Activated T-helper 1 cell treated with anti-CD3 and anti-CD28 coated beads, Interleukin-12 subunit alpha, Interleukin-12 subunit beta, Interleukin-2, Interleukin-4 antibody, amounts not matched to agents 30 ng/mL and 10 ng/mL and 1 ng/mL, durations not matched to agents 14 hours and 24 hours and 36 hours (primary cell): ENCODE measurements at regions not wholly inside any gene's neighbourhood (a gene's known extent, or its start where the extent isn't known, plus 50 kb on each side); places are given as distances from the start of the nearest gene placed in this dataset.

ENCODE experiments used
- DNase-seq: peaks from one replicate; pipeline ENCODE4 v3.0.0; 2021; ENCODE audit warnings: low spot score
- H3K27ac Mint-ChIP-seq: one replicate; pipeline ENCODE4 v1.8.0; 2021; ENCODE audit warnings: mild to moderate bottlenecking, mixed read lengths
- H3K27me3 Mint-ChIP-seq: one replicate; pipeline ENCODE4 v1.8.0; 2022; ENCODE audit warnings: mild to moderate bottlenecking, moderate library complexity, mixed read lengths; ENCODE audit not compliant: insufficient read depth
- H3K36me3 Mint-ChIP-seq: one replicate; pipeline ENCODE4 v1.8.0; 2021; ENCODE audit warnings: low read depth, mixed read lengths
- H3K4me1 Mint-ChIP-seq: one replicate; pipeline ENCODE4 v1.8.0; 2021; ENCODE audit warnings: low read depth, mixed read lengths
- H3K4me3 Mint-ChIP-seq: one replicate; pipeline ENCODE4 v1.8.0; 2021; ENCODE audit warnings: mild to moderate bottlenecking, moderate library complexity, mixed read lengths
- H3K9me3 Mint-ChIP-seq: one replicate; pipeline ENCODE4 v1.8.0; 2021; ENCODE audit warnings: mixed read lengths
- intact Hi-C: fragments of 100-400 bp; cut with micrococcal nuclease; formaldehyde crosslinking; loops from one replicate; pipeline ENCODE4 v1.15.1; 2024

DNA sequence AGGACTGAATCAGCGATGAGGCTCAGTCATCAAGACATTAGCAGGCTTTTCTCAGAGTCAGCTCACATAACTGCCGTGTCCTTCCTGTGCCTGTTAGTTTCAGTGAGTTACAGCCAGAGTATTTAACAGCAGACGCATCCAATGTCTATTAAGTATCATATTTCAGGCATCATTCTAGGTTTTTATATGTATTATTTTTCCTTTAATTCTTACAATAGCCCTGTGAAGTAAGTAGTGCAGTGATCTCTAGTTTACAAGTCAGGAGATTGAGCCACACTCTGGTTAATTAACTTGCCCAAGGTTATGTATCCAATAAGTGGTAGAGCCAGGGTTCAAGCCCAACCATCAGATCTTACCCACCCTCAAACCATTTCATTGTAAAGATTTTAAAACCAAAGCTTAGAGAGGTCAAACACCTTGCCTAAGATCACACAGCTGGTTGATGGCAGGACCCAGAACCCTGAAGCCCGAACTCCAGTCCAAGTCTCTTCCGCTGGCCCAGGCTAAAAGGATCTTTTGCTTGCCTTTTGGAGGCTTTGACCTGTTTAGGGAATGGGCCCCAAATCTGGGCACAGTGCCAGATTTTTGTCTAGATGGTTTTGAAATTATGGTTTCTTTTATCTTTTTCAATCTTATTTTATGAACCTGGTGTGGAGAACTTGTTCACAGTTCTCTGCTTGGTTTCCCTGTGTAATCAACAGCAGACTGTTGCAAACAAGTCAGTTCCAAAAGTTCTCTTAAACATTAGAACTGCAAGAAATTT is 261.2 kb upstream of the CLINT1 start:
- no peak overlapping the region for H3K4me3 Mint-ChIP-seq
- H3K4me1 Mint-ChIP-seq = no peaks in the 10 kb centered on the region
- DNase-seq = no peak
- no peaks in the 10 kb centered on the region for H3K9me3 Mint-ChIP-seq
- peaks cover 4% of the 10 kb centered on the region for H3K27me3 Mint-ChIP-seq
- H3K36me3 Mint-ChIP-seq = no peaks in the 10 kb centered on the region
- H3K27ac Mint-ChIP-seq = no peak overlapping the region
- intact Hi-C loops = no loop called here

DNA sequence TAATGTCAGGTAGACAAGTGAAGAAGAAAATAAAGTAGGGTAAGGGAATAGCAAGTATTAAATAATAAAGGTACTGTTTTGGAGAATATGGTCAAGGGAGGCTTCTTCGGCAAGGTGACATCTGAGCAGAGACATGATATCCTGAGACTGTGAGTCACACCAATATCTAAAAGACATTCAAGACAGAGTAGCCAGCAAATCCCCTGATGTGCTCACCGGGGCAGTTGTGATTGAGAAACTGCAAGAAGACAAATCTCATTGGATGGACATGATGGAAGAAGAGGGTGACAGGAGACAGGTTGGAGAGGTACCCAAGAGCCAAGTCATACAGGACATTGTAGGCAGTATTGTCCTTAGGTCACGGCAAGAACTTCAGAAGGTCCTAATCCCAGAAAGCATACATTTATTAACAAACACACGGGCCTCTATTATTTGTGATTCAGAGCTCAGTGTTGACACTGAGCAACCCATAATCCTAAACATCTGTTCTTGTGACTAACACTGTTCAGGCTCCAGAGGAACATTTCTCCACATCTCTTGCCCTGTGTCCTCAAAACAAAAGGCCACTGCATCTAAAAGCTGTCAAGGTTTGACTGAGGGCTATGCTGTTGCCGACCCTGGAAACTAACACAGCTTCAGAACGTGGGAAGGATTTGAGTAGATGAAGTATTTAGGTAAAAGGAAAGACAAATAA is 258.7 kb upstream of the CLINT1 start:
- no peak overlapping the region for H3K4me3 Mint-ChIP-seq
- no peaks in the 10 kb centered on the region for H3K9me3 Mint-ChIP-seq
- no peak overlapping the region for H3K27ac Mint-ChIP-seq
- intact Hi-C loops = no loop called here
- H3K4me1 Mint-ChIP-seq = no peaks in the 10 kb centered on the region
- no peak for DNase-seq
- H3K36me3 Mint-ChIP-seq = no peaks in the 10 kb centered on the region
- H3K27me3 Mint-ChIP-seq = peaks cover 4% of the 10 kb centered on the region

DNA sequence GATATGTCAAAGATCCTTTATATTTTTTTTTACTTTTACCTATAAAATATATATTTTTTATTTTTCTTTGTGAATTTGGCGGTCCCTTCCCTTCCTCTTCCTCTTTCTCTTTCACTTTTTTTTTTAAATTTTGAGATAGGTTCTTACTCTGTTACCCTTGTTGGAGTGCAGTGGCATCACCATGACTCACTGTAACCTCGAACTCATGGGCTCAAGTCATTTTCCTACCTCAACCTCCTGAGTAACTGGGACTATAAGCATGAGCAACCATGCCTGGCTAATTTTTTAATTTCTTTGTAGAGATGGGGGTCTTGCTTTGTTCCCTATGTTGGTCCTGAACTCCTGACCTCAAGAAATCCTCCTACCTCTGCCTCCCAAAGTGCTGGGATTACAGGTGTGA is 258.0 kb upstream of the CLINT1 start:
- no peaks in the 10 kb centered on the region for H3K4me1 Mint-ChIP-seq
- H3K9me3 Mint-ChIP-seq = no peaks in the 10 kb centered on the region
- H3K27ac Mint-ChIP-seq = no peak overlapping the region
- H3K27me3 Mint-ChIP-seq = peaks cover 4% of the 10 kb centered on the region
- no peak for DNase-seq
- no peak overlapping the region for H3K4me3 Mint-ChIP-seq
- H3K36me3 Mint-ChIP-seq = no peaks in the 10 kb centered on the region
- intact Hi-C loops = no loop called here

- no peak for DNase-seq
These were observed 256.5 kb upstream of the CLINT1 start for GRCh38 chr5:158115468-158115867.

DNA sequence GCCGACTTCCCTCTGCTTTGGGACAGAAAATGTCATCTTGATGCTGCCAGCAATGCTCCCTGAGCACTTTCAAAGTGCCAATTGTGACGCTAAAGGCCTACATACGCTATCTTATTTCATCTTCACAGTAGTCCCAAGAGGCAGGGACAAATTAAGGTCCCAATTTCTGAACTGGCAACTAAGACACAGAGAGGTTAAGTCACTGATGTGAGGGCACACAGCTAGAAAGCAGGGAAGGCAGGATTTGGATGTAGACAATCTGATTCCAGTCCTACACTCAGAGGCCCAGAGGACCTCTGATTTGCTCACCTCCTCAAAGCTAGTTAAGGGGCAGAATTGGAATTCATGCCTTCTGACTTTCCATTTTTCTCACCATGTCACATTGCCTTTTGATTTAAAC is 249.2 kb upstream of the CLINT1 start:
- no peaks in the 10 kb centered on the region for H3K4me1 Mint-ChIP-seq
- no peak overlapping the region for H3K27ac Mint-ChIP-seq
- H3K27me3 Mint-ChIP-seq = no peaks in the 10 kb centered on the region
- H3K9me3 Mint-ChIP-seq = no peaks in the 10 kb centered on the region
- intact Hi-C loops = no loop called here
- no peak overlapping the region for H3K4me3 Mint-ChIP-seq
- DNase-seq = no peak
- H3K36me3 Mint-ChIP-seq = no peaks in the 10 kb centered on the region

More at GRCh38 chr5:158115468-158115867, 256.5 kb upstream of the CLINT1 start:
- intact Hi-C loops = no loop called here
- H3K4me3 Mint-ChIP-seq = no peak overlapping the region
- H3K27me3 Mint-ChIP-seq = peaks cover 4% of the 10 kb centered on the region
- H3K9me3 Mint-ChIP-seq = no peaks in the 10 kb centered on the region
- no peak overlapping the region for H3K27ac Mint-ChIP-seq
- no peaks in the 10 kb centered on the region for H3K36me3 Mint-ChIP-seq
- no peaks in the 10 kb centered on the region for H3K4me1 Mint-ChIP-seq

DNA sequence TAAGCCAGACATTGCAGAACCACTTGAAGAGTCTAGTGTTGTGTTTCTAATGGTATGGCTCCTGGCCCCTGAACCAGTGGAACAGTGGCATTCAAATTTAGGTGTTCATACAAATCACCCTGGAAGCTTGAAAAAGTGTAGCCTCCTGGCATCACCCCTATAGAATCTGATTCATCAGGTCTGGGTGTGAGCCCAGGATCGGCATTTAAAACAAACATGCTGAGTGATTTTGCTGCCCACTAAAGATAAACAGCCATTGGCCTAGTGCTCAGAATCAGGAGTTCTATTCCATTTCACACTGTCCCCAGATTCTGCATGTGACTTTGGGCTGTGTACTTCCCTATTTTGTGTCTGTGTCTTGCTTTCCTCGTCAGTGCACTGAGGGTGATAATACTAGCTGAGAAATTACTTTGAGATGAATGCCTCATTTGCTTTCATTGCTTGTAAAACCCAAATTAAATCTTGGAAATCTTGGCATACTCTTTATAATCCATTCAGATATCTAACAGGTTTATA is 241.5 kb upstream of the CLINT1 start:
- no peaks in the 10 kb centered on the region for H3K36me3 Mint-ChIP-seq
- H3K27ac Mint-ChIP-seq = no peak overlapping the region
- H3K4me3 Mint-ChIP-seq = no peak overlapping the region
- intact Hi-C loops = no loop called here
- H3K27me3 Mint-ChIP-seq = no peaks in the 10 kb centered on the region
- H3K4me1 Mint-ChIP-seq = no peaks in the 10 kb centered on the region
- DNase-seq = no peak
- no peaks in the 10 kb centered on the region for H3K9me3 Mint-ChIP-seq

DNA sequence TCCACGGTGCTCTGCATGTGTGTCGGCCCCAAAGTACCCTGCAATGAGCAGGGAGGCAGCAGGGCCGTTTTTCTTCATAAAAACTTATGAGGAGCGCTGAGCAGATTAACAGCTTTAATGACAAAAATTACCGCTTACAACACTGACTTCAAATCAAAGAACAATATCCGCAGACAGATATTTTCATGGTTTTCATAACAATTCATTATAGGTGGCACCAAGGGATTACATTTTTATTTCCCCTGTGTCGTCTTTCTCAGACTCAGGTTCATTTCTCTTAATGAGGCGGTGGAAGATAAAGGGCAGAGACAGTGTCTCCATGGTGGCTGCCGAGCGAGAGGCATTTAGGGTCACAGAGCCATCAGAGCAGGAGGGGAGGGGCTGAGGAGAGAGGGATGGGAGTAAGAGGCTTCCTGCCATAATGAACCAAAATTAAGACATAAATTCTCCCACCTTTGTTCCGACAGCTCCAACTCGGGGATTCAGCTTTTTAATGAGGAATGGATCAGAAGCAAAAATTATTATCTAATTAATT is 240.7 kb upstream of the CLINT1 start:
- Mint-ChIP-seq H3K27ac (no peak overlapping the region), H3K4me1 (no peaks in the 10 kb centered on the region), H3K9me3 (no peaks in the 10 kb centered on the region), H3K36me3 (no peaks in the 10 kb centered on the region), H3K4me3 (no peak overlapping the region), H3K27me3 (no peaks in the 10 kb centered on the region)
- intact Hi-C loops = no loop called here
- no peak for DNase-seq

GRCh38 chr5:158096835-158097234 is 237.9 kb upstream of the CLINT1 start:
- H3K4me1 Mint-ChIP-seq = no peaks in the 10 kb centered on the region
- H3K4me3 Mint-ChIP-seq = no peak overlapping the region
- peaks cover 2% of the 10 kb centered on the region for H3K27me3 Mint-ChIP-seq
- intact Hi-C loops = no loop called here
- no peaks in the 10 kb centered on the region for H3K9me3 Mint-ChIP-seq
- no peak for DNase-seq
- no peaks in the 10 kb centered on the region for H3K36me3 Mint-ChIP-seq
- H3K27ac Mint-ChIP-seq = no peak overlapping the region

DNA sequence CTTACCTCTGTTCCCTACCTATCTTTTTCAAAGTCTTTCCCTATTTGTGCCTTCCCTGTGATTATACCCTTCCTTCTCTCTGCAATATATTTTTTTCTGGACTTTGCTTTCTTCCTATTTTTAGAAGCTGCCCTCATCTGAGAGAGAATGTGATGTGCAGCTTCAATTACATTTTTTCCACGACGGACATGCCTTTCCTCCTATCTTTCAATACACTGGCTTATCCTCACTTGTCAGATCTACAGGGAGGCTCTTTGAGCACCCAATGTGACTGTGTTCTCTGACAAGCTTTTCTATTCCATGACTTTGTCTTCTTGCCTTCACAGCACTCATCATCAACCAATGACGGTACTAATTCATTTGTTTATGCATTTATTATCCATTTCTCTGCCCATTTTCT is 227.9 kb upstream of the CLINT1 start:
- H3K9me3 Mint-ChIP-seq = no peaks in the 10 kb centered on the region
- H3K4me3 Mint-ChIP-seq = no peak overlapping the region
- H3K27me3 Mint-ChIP-seq = no peaks in the 10 kb centered on the region
- H3K4me1 Mint-ChIP-seq = no peaks in the 10 kb centered on the region
- no peak overlapping the region for H3K27ac Mint-ChIP-seq
- no peaks in the 10 kb centered on the region for H3K36me3 Mint-ChIP-seq
- DNase-seq = no peak
- intact Hi-C loops = no loop called here

DNA sequence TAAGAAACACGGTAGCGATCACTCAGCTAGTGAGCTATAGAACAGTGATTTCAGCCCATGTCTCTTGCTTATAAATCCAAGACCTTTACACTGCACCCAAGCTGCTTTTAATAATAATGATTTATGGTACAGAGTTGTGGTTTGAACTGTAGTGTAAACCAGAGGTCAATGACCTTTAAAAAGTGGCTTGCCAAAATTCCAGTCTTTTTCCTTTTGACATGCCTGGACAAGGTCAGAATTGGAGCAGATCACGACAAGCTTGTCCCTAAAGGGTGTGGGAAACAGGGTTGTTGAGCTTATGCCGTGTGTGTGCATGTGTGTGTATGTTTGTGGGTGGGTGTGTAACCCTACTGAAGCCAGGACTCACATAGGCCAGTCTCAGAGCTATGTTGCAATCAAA is 225.3 kb upstream of the CLINT1 start:
- Mint-ChIP-seq H3K9me3 (no peaks in the 10 kb centered on the region), H3K4me1 (no peaks in the 10 kb centered on the region), H3K36me3 (no peaks in the 10 kb centered on the region), H3K27ac (no peak overlapping the region), H3K27me3 (peaks cover 3% of the 10 kb centered on the region), H3K4me3 (no peak overlapping the region)
- DNase-seq = no peak
- intact Hi-C loops = no loop called here

DNA sequence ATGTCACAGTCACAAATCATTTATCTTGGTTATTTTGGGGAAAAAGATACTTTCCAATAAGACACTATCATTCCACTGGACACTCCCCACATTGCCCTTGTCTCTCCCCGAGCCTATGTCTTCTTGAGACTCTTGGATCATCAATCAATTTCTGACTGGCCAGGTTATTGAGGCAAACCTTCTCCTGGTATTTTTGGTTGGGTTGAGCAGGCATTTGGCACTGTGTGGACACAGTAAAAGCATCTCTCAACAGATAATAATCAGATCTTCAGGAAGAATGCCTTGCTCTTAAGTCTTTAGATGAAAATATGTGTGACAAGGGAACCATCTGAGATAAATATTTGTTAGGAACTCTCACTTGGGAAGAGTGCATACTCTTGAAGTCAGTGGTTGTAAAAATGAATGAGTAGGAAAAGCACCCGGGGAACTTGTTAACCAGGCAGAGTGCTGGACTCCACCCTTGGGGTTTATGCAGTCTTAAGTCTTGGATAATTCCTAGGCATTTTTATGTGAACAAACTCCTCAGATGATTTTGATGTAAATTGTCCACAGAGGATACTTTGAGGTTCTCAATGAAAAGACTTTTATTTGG is 223.8 kb upstream of the CLINT1 start:
- DNase-seq = no peak
- Mint-ChIP-seq H3K4me1 (no peaks in the 10 kb centered on the region), H3K27ac (no peak overlapping the region), H3K36me3 (no peaks in the 10 kb centered on the region), H3K4me3 (no peak overlapping the region), H3K27me3 (peaks cover 3% of the 10 kb centered on the region), H3K9me3 (no peaks in the 10 kb centered on the region)
- intact Hi-C loops = no loop called here

DNA sequence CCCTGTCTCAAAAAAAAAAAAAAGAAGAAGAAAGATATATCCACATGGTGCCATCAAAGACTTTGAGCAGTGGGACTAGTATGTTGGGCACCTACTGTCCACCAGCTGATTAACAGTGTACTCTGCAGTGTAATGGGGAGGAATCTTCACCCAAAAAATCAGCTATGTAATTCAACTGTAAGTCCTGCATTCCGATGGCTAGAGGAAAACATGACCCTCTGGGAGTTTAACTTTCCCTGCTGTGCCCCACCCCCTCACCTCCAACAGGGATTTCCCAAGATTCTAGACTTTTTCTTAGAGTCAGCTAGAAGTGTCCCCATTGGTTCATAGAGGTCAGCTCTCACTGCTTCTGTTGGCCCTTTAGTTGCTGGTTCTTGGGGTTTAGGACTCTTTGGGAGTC is 221.2 kb upstream of the CLINT1 start:
- Mint-ChIP-seq H3K4me3 (no peak overlapping the region), H3K27me3 (peaks cover 7% of the 10 kb centered on the region), H3K36me3 (no peaks in the 10 kb centered on the region), H3K27ac (no peak overlapping the region), H3K9me3 (no peaks in the 10 kb centered on the region), H3K4me1 (no peaks in the 10 kb centered on the region)
- DNase-seq = no peak
- intact Hi-C loops = no loop called here

GRCh38 chr5:158079097-158079496 is 220.2 kb upstream of the CLINT1 start:
- Mint-ChIP-seq H3K27ac (no peak overlapping the region), H3K4me1 (no peaks in the 10 kb centered on the region), H3K4me3 (no peak overlapping the region), H3K27me3 (peaks cover 7% of the 10 kb centered on the region), H3K9me3 (no peaks in the 10 kb centered on the region), H3K36me3 (no peaks in the 10 kb centered on the region)
- no peak for DNase-seq
- intact Hi-C loops = loop anchor here (10.0 kb wide), 1 partner anchor 264 kb away; no protein-coding TSS in a partner anchor
